ENCODE measurements at regions not wholly inside any gene's neighbourhood (a gene's known extent, or its start where the extent isn't known, plus 50 kb on each side); places are given as distances from the start of the nearest gene placed in this dataset.

- no peak for TF ChIP-seq RBBP5 (IDR thresholded peaks at IDR 0.05; ENCODE audit: borderline replicate concordance, insufficient read depth, low read length, poor library complexity, severe bottlenecking)
- no peak for TF ChIP-seq ZFP91 (CRISPR knock-in tag; IDR thresholded peaks at IDR 0.05)
- TF ChIP-seq SIX5 (IDR thresholded peaks at IDR 0.05; ENCODE audit: borderline replicate concordance in 1 of 2, insufficient read depth in 1 of 2, low read depth in 1 of 2, low read length in 2 of 2), result no peak
- TF ChIP-seq ARID2 (IDR thresholded peaks at IDR 0.05), result no peak
- TF ChIP-seq, protein P1, sequence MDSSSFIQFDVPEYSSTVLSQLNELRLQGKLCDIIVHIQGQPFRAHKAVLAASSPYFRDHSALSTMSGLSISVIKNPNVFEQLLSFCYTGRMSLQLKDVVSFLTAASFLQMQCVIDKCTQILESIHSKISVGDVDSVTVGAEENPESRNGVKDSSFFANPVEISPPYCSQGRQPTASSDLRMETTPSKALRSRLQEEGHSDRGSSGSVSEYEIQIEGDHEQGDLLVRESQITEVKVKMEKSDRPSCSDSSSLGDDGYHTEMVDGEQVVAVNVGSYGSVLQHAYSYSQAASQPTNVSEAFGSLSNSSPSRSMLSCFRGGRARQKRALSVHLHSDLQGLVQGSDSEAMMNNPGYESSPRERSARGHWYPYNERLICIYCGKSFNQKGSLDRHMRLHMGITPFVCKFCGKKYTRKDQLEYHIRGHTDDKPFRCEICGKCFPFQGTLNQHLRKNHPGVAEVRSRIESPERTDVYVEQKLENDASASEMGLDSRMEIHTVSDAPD (CRISPR knock-in tag; IDR thresholded peaks at IDR 0.05), result no peak
Observed at GRCh38 chr6:4322134-4322845, 186.9 kb upstream of the ECI2 start.

All from K562 (cell line).